Ascending aorta (tissue), 2 donors: ENCODE measurements at regions not wholly inside any gene's neighbourhood (a gene's known extent, or its start where the extent isn't known, plus 50 kb on each side); places are given as distances from the start of the nearest gene placed in this dataset.

Source experiments
- DNase-seq, 2 donors: peaks; one replicate each; pipeline ENCODE4 v3.0.0-alpha.2; 2019; ENCODE audit warnings: low spot score in 2 of 2
- H3K27ac ChIP-seq, 2 donors: fragments of 200-600 bp; sonication (generic); one replicate each; pipeline ENCODE4 v1.5.1; 2016 to 2017; ENCODE audit warnings: mild to moderate bottlenecking in 1 of 2
- H3K27me3 ChIP-seq: fragments of 200-600 bp; sonication (generic); one replicate; pipeline ENCODE4 v1.5.1; 2017
- H3K36me3 ChIP-seq, 2 donors: fragments of 200-600 bp; sonication (generic); one replicate each; pipeline ENCODE4 v1.5.1; 2016
- H3K4me1 ChIP-seq, 2 donors: fragments of 200-600 bp; sonication (generic); one replicate each; pipeline ENCODE4 v1.5.1; 2016 to 2017; ENCODE audit warnings: mild to moderate bottlenecking in 1 of 2
- H3K4me3 ChIP-seq, 2 donors: fragments of 200-600 bp; sonication (generic); one replicate each; pipeline ENCODE4 v1.5.1; 2016 to 2017; ENCODE audit warnings: mild to moderate bottlenecking in 1 of 2
- H3K9me3 ChIP-seq, 2 donors: fragments of 200-600 bp; sonication (generic); one replicate each; pipeline ENCODE4 v1.5.1; 2016
- intact Hi-C: fragments of 100-400 bp; cut with DNase I; formaldehyde crosslinking; loops from one replicate; pipeline ENCODE4 v1.15.1; 2023
- TF ChIP-seq, protein P1 (sequence below), 3 experiments: fragments of 200-600 bp in 2 of 3; fragments of 450-650 bp in 1 of 3; sonication (generic) in 2 of 3; IDR thresholded peaks; one replicate each; pipeline ENCODE4 v1.5.1; 2016 to 2019; ENCODE audit warnings: antibody characterized with exemption in 3 of 3, mild to moderate bottlenecking in 1 of 3, moderate library complexity in 1 of 3

DNA sequence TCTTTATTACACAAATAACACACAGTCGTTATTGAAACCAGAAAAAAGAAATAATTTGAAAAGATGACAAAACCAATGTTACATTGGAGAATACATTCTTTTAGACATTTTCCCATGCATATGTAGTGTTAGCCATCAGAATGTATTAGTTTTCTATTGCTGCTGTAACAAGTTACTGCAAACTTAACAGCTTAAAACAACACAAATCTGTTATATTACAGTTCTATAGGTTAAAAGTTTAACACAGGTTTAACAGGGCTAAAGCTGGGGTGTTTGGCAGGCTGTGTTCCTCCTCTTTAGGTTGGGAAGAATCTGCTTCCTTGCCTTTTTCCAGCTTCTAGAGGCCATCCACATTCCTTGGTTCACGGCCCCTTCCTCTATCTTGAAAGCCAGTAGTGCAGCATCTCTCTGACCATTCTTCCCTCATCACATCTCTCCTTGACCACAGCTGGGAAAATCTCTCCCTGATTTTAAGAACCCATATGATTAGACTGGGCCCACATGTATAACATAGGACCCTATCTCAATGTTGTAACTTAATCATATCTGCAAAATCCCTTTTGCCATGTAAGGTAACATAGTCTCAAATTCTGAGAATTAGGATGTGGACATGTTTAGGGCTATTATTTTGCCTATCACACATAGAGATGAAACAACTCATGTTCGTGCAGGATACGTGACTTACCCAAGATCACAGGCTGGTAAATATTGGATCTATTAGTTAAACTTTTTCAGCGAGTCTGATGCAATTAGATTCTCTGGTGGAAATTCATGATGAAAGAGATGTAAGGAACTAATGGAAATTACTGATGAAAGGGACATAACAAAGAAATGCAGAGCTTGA lies 145.4 kb upstream of the TMEM170B start:
- Histone ChIP-seq H3K4me3 (no peak overlapping the region), H3K27ac (peak overlapping the region in 1 of 2 donors; percentile 55), H3K27me3 (no peaks in the 10 kb centered on the region), H3K4me1 (peaks cover 0 to 25% of the 10 kb centered on the region in 2 donors), H3K9me3 (no peaks in the 10 kb centered on the region), H3K36me3 (no peaks in the 10 kb centered on the region)
- TF ChIP-seq, protein P1, sequence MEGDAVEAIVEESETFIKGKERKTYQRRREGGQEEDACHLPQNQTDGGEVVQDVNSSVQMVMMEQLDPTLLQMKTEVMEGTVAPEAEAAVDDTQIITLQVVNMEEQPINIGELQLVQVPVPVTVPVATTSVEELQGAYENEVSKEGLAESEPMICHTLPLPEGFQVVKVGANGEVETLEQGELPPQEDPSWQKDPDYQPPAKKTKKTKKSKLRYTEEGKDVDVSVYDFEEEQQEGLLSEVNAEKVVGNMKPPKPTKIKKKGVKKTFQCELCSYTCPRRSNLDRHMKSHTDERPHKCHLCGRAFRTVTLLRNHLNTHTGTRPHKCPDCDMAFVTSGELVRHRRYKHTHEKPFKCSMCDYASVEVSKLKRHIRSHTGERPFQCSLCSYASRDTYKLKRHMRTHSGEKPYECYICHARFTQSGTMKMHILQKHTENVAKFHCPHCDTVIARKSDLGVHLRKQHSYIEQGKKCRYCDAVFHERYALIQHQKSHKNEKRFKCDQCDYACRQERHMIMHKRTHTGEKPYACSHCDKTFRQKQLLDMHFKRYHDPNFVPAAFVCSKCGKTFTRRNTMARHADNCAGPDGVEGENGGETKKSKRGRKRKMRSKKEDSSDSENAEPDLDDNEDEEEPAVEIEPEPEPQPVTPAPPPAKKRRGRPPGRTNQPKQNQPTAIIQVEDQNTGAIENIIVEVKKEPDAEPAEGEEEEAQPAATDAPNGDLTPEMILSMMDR (IDR thresholded peaks at IDR 0.05): no peak
- DNase-seq: no peak
- intact Hi-C loops: loop anchor here (2.0 kb wide), 1 partner anchor 15 kb away; no protein-coding TSS in a partner anchor

DNA sequence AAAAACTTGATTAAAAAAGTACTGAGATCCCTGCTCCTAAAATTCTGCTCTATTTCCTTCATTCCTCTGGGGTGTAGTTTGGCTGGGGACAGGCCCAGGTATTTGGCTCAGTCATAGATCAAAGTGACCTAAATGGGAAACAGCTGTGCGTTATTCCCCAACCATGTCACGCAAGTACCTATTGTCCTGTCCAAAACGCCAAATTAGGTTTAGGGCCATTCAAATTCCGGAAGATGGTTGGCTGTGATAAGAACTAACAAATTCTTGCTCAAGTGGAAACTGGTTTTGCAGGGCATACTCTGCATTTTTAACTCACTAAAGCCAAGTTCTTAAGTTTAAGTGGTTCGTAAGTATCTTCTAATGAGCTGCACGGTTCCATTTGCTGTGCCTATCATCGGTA lies 147.6 kb upstream of the TMEM170B start:
- peak overlapping the region; percentile 41 to 70 for H3K27ac ChIP-seq

DNA sequence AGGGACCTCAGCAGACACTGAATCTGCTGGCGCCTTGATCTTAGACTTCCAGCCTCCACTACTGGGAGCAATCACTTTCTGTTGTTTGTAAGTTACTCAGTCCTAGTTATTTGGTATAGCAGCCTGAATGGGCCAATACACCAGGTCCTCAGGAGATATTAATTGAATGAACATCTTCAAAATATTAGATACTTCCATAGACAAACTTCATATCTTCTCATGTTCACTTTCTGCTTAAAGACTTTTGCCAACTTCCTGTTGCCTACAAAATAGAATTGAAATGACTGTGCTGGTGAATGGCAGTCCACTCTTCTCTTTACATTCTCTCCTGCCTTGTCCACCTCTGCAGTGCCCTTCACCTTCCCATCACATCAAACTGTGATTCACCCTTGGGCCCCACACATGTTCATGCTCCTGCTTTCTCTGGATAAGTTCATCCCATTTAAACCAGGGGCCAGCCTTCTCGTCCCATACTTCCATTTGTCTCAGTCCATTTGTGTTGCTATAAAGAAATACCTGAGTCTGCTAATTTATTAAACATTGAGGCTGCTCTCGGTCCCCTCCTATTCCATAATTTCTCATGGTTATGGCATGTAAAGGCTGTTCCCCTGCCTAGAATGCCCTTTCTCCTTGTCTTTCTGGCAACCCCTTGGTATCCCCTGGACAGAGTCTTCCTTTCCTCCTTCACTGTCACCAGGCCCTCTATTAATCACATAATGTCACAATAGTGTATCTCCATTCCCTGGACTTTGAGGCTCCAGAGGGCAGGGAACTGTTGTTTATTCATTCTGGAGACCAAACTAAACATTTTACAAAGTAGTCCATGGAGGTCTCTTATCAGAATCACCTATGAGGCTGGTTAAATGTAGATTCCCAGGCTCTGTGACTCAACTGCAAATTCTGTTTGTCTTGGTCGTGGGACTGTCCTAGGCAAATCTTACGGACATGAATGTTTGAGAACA lies 148.3 kb upstream of the TMEM170B start:
- TF ChIP-seq, protein P1 (IDR thresholded peaks at IDR 0.05): no peak
- Histone ChIP-seq H3K9me3 (no peaks in the 10 kb centered on the region), H3K27me3 (no peaks in the 10 kb centered on the region), H3K27ac (peak overlapping the region; percentile 41 to 70), H3K4me1 (peaks cover 0 to 25% of the 10 kb centered on the region in 2 donors), H3K36me3 (no peaks in the 10 kb centered on the region), H3K4me3 (no peak overlapping the region)
- no peak for DNase-seq
- intact Hi-C loops: no loop called here

More for the DNA sequence above, 147.6 kb upstream of the TMEM170B start:
- TF ChIP-seq, protein P1 (IDR thresholded peaks at IDR 0.05): no peak
- DNase-seq: peak in 1 of 2 donors; percentile 79
- Histone ChIP-seq H3K4me1 (peaks cover 0 to 25% of the 10 kb centered on the region in 2 donors), H3K27me3 (no peaks in the 10 kb centered on the region), H3K4me3 (no peak overlapping the region), H3K36me3 (no peaks in the 10 kb centered on the region), H3K9me3 (no peaks in the 10 kb centered on the region)
- intact Hi-C loops: no loop called here

DNA sequence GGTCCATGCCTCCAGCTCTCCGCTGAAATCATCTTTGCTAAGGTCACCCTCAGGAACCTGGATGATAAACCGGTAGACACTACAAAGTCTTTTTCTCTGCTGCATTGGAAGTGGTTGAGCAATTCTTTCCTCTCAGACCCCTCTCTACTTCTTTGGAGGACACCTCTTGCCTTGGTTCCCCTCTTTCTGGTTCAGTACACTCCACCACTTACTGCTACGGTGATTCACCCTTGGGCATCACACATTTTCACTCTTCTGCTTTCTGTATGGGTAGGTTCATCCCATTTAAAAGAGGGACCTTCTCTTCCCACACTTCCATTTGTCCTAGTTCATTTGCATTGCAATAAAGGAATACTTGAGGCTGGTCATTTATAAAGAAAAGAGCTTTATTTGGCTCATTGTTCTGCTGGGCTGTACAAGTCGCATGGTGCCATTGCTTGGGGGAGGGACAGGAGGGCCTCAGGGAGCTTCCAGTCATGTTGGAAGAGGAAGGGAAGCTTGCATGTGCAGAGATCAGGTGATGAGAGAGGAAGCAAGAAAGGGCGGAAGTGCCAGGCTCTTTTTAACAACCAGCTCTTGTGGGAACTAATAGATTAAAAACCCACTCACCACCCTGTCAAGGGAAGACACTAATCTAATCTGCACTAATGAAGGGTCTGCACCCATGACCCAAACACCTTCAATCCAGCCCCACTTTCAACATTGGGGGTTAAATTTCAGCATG lies 149.7 kb upstream of the TMEM170B start:
- no peak overlapping the region for H3K27ac ChIP-seq
- no peaks in the 10 kb centered on the region for H3K36me3 ChIP-seq
- no peak overlapping the region for H3K4me3 ChIP-seq

More for the DNA sequence above, 149.7 kb upstream of the TMEM170B start:
- no peak for DNase-seq
- intact Hi-C loops: no loop called here
- Histone ChIP-seq H3K9me3 (no peaks in the 10 kb centered on the region), H3K27me3 (no peaks in the 10 kb centered on the region), H3K4me1 (peaks cover 0 to 20% of the 10 kb centered on the region in 2 donors)
- TF ChIP-seq, protein P1 (IDR thresholded peaks at IDR 0.05): no peak
